Caco-2 (cell line): ENCODE measurements at regions not wholly inside any gene's neighbourhood (a gene's known extent, or its start where the extent isn't known, plus 50 kb on each side); places are given as distances from the start of the nearest gene placed in this dataset.

Experiments used
- BruUV-seq: library from RNA; stranded (reverse); fragments of 400-500 nt; replicated peaks from 2 replicates; lab custom pipeline; 2021; lab: Mats Ljungman, UMichigan
- CTCF ChIA-PET: fragments of 300-600 bp; sonication (Branson Sonifier 250); formaldehyde crosslinking; loops from one replicate; lab custom pipeline; 2022; ENCODE audit warnings: antibody characterized with exemption; lab: Charles Lee
- POLR2A ChIA-PET: fragments of 300-600 bp; sonication (Branson Sonifier 250); formaldehyde crosslinking; loops from one replicate; lab custom pipeline; 2022; ENCODE audit warnings: antibody characterized with exemption; lab: Charles Lee
- DNase-seq, 2 experiments: peaks; one replicate each; pipeline versions ENCODE4 v3.0.0 to v3.0.0-alpha.2; 2020 to 2022
- H3K27me3 ChIP-seq: replicated peaks from 2 replicates; pipeline ENCODE4 v1.6.0; 2011; ENCODE audit warnings: low read length; ENCODE audit not compliant: control insufficient read depth, insufficient read depth
- H3K36me3 ChIP-seq: 2 replicates; pipeline ENCODE4 v1.5.1; 2011; ENCODE audit warnings: low read length; ENCODE audit not compliant: control insufficient read depth, insufficient read depth
- H3K4me1 ChIP-seq: fragments of 250-450 bp; sonication (Bioruptor Pico); 2 replicates; pipeline ENCODE4 v1.5.1; 2020; ENCODE audit warnings: mild to moderate bottlenecking
- H3K4me3 ChIP-seq: 2 replicates; pipeline ENCODE4 v1.5.1; 2011; ENCODE audit warnings: low read depth, mild to moderate bottlenecking, control low read depth, low read length
- H3K9me3 ChIP-seq: fragments of 250-450 bp; sonication (Bioruptor Pico); 2 replicates; pipeline ENCODE4 v1.5.1; 2020; ENCODE audit warnings: mild to moderate bottlenecking, moderate library complexity
- H3K27ac Mint-ChIP-seq: one replicate; pipeline ENCODE4 v1.8.0; 2022; ENCODE audit warnings: mixed read lengths; ENCODE audit not compliant: unreplicated experiment
- H3K27me3 Mint-ChIP-seq: one replicate; pipeline ENCODE4 v1.8.0; 2022; ENCODE audit warnings: mixed read lengths; ENCODE audit not compliant: insufficient read depth, unreplicated experiment
- H3K36me3 Mint-ChIP-seq: one replicate; pipeline ENCODE4 v1.8.0; 2022; ENCODE audit warnings: mild to moderate bottlenecking, mixed read lengths; ENCODE audit not compliant: insufficient read depth, unreplicated experiment
- H3K4me1 Mint-ChIP-seq: one replicate; pipeline ENCODE4 v1.8.0; 2022; ENCODE audit warnings: low read depth, mixed read lengths; ENCODE audit not compliant: unreplicated experiment
- H3K4me3 Mint-ChIP-seq: one replicate; pipeline ENCODE4 v1.8.0; 2022; ENCODE audit warnings: mild to moderate bottlenecking, moderate library complexity, mixed read lengths; ENCODE audit not compliant: unreplicated experiment
- H3K9me3 Mint-ChIP-seq: one replicate; pipeline ENCODE4 v1.8.0; 2022; ENCODE audit warnings: mixed read lengths; ENCODE audit not compliant: unreplicated experiment
- intact Hi-C: fragments of 100-400 bp; cut with micrococcal nuclease; formaldehyde crosslinking; loops from one replicate; pipeline ENCODE4 v1.10.0; 2022; ENCODE audit not compliant: unreplicated experiment
- TF ChIP-seq, protein P1 (sequence below), 2 experiments: fragments of 200-600 bp in 1 of 2; IDR thresholded peaks; 1 replicate in 1 of 2; 2 replicates in 1 of 2; pipeline versions ENCODE4 v1.5.1 to v1.8.0; 2011 to 2022; ENCODE audit warnings: antibody characterized with exemption in 1 of 2, control low read depth in 1 of 2, inconsistent platforms in 1 of 2, low read depth in 1 of 2, low read length in 1 of 2, mild to moderate bottlenecking in 1 of 2, moderate library complexity in 1 of 2; ENCODE audit not compliant: insufficient read depth in 1 of 2, severe bottlenecking in 1 of 2, unreplicated experiment in 1 of 2

GRCh38 chr6:102501615-102502014 is 1108.1 kb downstream of the GRIK2 start:
- Histone ChIP-seq H3K27me3 (no peaks in the 10 kb centered on the region), H3K4me3 (no peak overlapping the region), H3K36me3 (no peaks in the 10 kb centered on the region), H3K4me1 (no peaks in the 10 kb centered on the region), H3K9me3 (peaks cover 11% of the 10 kb centered on the region; the same call in 1 of the 2 replicates)
- H3K36me3 Mint-ChIP-seq: no peaks in the 10 kb centered on the region
- TF ChIP-seq, protein P1, sequence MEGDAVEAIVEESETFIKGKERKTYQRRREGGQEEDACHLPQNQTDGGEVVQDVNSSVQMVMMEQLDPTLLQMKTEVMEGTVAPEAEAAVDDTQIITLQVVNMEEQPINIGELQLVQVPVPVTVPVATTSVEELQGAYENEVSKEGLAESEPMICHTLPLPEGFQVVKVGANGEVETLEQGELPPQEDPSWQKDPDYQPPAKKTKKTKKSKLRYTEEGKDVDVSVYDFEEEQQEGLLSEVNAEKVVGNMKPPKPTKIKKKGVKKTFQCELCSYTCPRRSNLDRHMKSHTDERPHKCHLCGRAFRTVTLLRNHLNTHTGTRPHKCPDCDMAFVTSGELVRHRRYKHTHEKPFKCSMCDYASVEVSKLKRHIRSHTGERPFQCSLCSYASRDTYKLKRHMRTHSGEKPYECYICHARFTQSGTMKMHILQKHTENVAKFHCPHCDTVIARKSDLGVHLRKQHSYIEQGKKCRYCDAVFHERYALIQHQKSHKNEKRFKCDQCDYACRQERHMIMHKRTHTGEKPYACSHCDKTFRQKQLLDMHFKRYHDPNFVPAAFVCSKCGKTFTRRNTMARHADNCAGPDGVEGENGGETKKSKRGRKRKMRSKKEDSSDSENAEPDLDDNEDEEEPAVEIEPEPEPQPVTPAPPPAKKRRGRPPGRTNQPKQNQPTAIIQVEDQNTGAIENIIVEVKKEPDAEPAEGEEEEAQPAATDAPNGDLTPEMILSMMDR (IDR thresholded peaks at IDR 0.05; ENCODE audit: insufficient read depth in 1 of 2, low read depth in 1 of 2, low read length in 1 of 2, severe bottlenecking in 1 of 2, unreplicated experiment in 1 of 2): no peak
- ChIA-PET CTCF (no interaction called here), POLR2A (no interaction called here)
- no TSS peak for BruUV-seq
- DNase-seq: no peak
- H3K9me3 Mint-ChIP-seq: peaks cover 45% of the 10 kb centered on the region
- no peak overlapping the region for H3K4me3 Mint-ChIP-seq
- H3K27me3 Mint-ChIP-seq: no peaks in the 10 kb centered on the region
- no peak overlapping the region for H3K27ac Mint-ChIP-seq
- H3K4me1 Mint-ChIP-seq: no peaks in the 10 kb centered on the region
- intact Hi-C loops: no loop called here

DNA sequence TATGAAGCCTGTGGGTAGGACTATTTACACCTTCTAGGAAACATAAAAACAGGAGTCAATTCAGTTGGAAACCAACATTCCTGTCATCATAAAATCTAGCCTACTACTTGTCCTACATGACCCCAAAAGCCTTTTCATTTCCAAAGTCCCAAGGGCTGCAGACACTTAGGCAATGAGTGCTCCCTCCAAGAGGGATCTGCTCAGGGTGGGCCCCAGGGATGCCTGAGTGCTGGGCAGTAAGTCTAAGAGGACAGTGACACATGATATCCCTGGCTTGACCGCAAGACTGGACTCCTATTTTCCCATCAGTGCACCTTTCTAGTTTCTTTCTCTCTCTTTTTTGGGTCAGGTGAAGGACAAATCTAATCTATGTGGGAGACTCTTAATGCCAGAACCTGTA is 1101.3 kb downstream of the GRIK2 start:
- TF ChIP-seq, protein P1 (IDR thresholded peaks at IDR 0.05; ENCODE audit: insufficient read depth in 1 of 2, low read depth in 1 of 2, low read length in 1 of 2, severe bottlenecking in 1 of 2, unreplicated experiment in 1 of 2): no peak
- Mint-ChIP-seq H3K9me3 (peaks cover 9% of the 10 kb centered on the region), H3K4me3 (no peak overlapping the region), H3K27ac (no peak overlapping the region), H3K36me3 (no peaks in the 10 kb centered on the region), H3K27me3 (no peaks in the 10 kb centered on the region), H3K4me1 (no peaks in the 10 kb centered on the region)
- H3K27me3 ChIP-seq: no peaks in the 10 kb centered on the region
- intact Hi-C loops: no loop called here
- BruUV-seq: no TSS peak
- no peaks in the 10 kb centered on the region for H3K4me1 ChIP-seq
- no peak for DNase-seq
- H3K4me3 ChIP-seq: no peak overlapping the region
- ChIA-PET CTCF (no interaction called here), POLR2A (no interaction called here)
- no peaks in the 10 kb centered on the region for H3K9me3 ChIP-seq
- H3K36me3 ChIP-seq: no peaks in the 10 kb centered on the region

- CTCF ChIA-PET: no interaction called here
- no peaks in the 10 kb centered on the region for H3K27me3 ChIP-seq
- no peak overlapping the region for H3K4me3 ChIP-seq
- Mint-ChIP-seq H3K36me3 (no peaks in the 10 kb centered on the region), H3K9me3 (peaks cover 9% of the 10 kb centered on the region), H3K4me1 (no peaks in the 10 kb centered on the region), H3K27ac (no peak overlapping the region), H3K4me3 (no peak overlapping the region), H3K27me3 (no peaks in the 10 kb centered on the region)
- H3K36me3 ChIP-seq: no peaks in the 10 kb centered on the region
- intact Hi-C loops: no loop called here
- H3K4me1 ChIP-seq: no peaks in the 10 kb centered on the region
- POLR2A ChIA-PET: no interaction called here
- TF ChIP-seq, protein P1 (IDR thresholded peaks at IDR 0.05; ENCODE audit: insufficient read depth in 1 of 2, low read depth in 1 of 2, low read length in 1 of 2, severe bottlenecking in 1 of 2, unreplicated experiment in 1 of 2): no peak
- BruUV-seq: no TSS peak
- H3K9me3 ChIP-seq: no peaks in the 10 kb centered on the region
- DNase-seq: no peak
Observed at GRCh38 chr6:102493485-102493884, 1100.0 kb downstream of the GRIK2 start.
